GM23248 (cell line): ENCODE measurements at regions not wholly inside any gene's neighbourhood (a gene's known extent, or its start where the extent isn't known, plus 50 kb on each side); places are given as distances from the start of the nearest gene placed in this dataset.

Experiments used
- DNase-seq: peaks from one replicate; pipeline ENCODE4 v3.0.0-alpha.2; 2015
- H2AFZ ChIP-seq: fragments of 200-600 bp; sonication (generic); 2 replicates; pipeline ENCODE4 v1.6.1; 2016; ENCODE audit warnings: antibody characterized with exemption
- H3F3A ChIP-seq: fragments of 200-600 bp; sonication (generic); 2 replicates; pipeline ENCODE4 v1.6.1; 2016; ENCODE audit warnings: mild to moderate bottlenecking, antibody characterized with exemption, mixed run types; ENCODE audit not compliant: insufficient read depth
- H3K27ac ChIP-seq: fragments of 200-600 bp; sonication (generic); 2 replicates; pipeline ENCODE4 v1.5.1; 2016; ENCODE audit warnings: mild to moderate bottlenecking
- H3K27me3 ChIP-seq: fragments of 200-600 bp; sonication (generic); replicated peaks from 2 replicates; pipeline ENCODE4 v1.6.1; 2016; ENCODE audit warnings: mild to moderate bottlenecking; ENCODE audit not compliant: insufficient read depth
- H3K36me3 ChIP-seq: fragments of 200-600 bp; sonication (generic); 2 replicates; pipeline ENCODE4 v1.6.1; 2016; ENCODE audit warnings: low read depth, mild to moderate bottlenecking
- H3K4me1 ChIP-seq: fragments of 200-600 bp; sonication (generic); 2 replicates; pipeline ENCODE4 v1.6.1; 2016; ENCODE audit warnings: mild to moderate bottlenecking; ENCODE audit not compliant: insufficient read depth
- H3K4me2 ChIP-seq: fragments of 200-600 bp; sonication (generic); one replicate; pipeline ENCODE4 v1.6.1; 2016; ENCODE audit warnings: mild to moderate bottlenecking; ENCODE audit not compliant: unreplicated experiment
- H3K4me3 ChIP-seq: fragments of 200-600 bp; sonication (generic); 2 replicates; pipeline ENCODE4 v1.5.1; 2016; ENCODE audit warnings: mild to moderate bottlenecking
- H3K79me2 ChIP-seq: fragments of 200-600 bp; sonication (generic); 2 replicates; pipeline ENCODE4 v1.6.1; 2016; ENCODE audit warnings: mild to moderate bottlenecking; ENCODE audit not compliant: insufficient read depth
- H3K9ac ChIP-seq: fragments of 200-600 bp; sonication (generic); 2 replicates; pipeline ENCODE4 v1.6.1; 2016; ENCODE audit warnings: mild to moderate bottlenecking
- H3K9me2 ChIP-seq: fragments of 200-600 bp; sonication (generic); 2 replicates; pipeline ENCODE4 v1.6.1; 2016; ENCODE audit warnings: mixed run types, mild to moderate bottlenecking, moderate library complexity; ENCODE audit not compliant: insufficient read depth
- H3K9me3 ChIP-seq: fragments of 200-600 bp; sonication (generic); one replicate; pipeline ENCODE4 v1.6.1; 2017; ENCODE audit warnings: low read depth
- H4K20me1 ChIP-seq: fragments of 200-600 bp; sonication (generic); 2 replicates; pipeline ENCODE4 v1.6.0; 2016; ENCODE audit not compliant: insufficient read depth
- EZH2 ChIP-seq: fragments of 200-600 bp; sonication (generic); IDR thresholded peaks from 2 replicates; pipeline ENCODE4 v1.6.1; 2018; ENCODE audit warnings: antibody characterized with exemption, mild to moderate bottlenecking; ENCODE audit not compliant: insufficient read depth, poor library complexity, severe bottlenecking
- EZH2phosphoT487 ChIP-seq: fragments of 200-600 bp; sonication (generic); IDR thresholded peaks from 2 replicates; pipeline ENCODE4 v1.6.1; 2018; ENCODE audit warnings: antibody characterized with exemption, moderate library complexity, mild to moderate bottlenecking, low read depth; ENCODE audit not compliant: insufficient read depth
- WGBS, 2 experiments: methylation state at CpG; one replicate each; pipeline ENCODE4 v1.1.6; 2015 to 2017; ENCODE audit warnings: low lambda C conversion rate in 2 of 2, low coverage in 1 of 2; ENCODE audit errors: missing lambda C conversion rate in 2 of 2; 5-methylcytosine and 5-hydroxymethylcytosine counted together
- in situ Hi-C: fragments of 300-500 bp; cut with MboI; formaldehyde crosslinking; loops from 2 replicates; pipeline ENCODE4 v1.15.0; 2020

DNA sequence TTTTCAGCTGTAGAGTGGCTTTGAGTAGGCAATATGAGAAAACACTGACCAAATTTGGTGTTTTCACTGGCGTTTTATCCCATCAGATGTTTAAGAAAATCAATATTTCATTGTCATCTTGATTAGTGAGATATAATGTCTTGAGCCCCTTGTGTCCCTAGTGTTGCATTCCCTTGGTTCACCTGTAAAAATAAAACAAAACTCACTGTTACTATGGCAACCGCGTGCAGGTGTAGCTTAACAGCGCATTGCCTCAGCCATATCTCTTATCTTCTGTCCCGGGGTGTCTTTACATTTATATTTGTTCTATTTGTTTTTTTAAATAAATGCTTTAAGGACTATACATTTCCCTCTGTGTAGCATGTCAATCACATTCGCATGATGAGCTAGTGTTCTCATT is 551.6 kb downstream of the ZIC1 start:
- TF ChIP-seq EZH2, result no peak
- TF ChIP-seq EZH2phosphoT487, result no peak
- no peaks in the 10 kb centered on the region for H3K9me2 ChIP-seq
- no peak overlapping the region for H2AFZ ChIP-seq
- H3K4me1 ChIP-seq, result no peaks in the 10 kb centered on the region
- no peaks in the 10 kb centered on the region for H3K27me3 ChIP-seq
- no peak overlapping the region for H3K27ac ChIP-seq
- no peaks in the 10 kb centered on the region for H3K9me3 ChIP-seq
- H3K9ac ChIP-seq, result no peak overlapping the region
- no peak overlapping the region for H3K4me2 ChIP-seq
- no peaks in the 10 kb centered on the region for H4K20me1 ChIP-seq
- WGBS, 2 experiments, result 87 to 92% methylated on average over 6 of the region's 6 CpGs
- in situ Hi-C loops, result no loop called here
- H3K36me3 ChIP-seq, result no peaks in the 10 kb centered on the region
- no peak overlapping the region for H3K4me3 ChIP-seq
- H3K79me2 ChIP-seq, result no peaks in the 10 kb centered on the region
- DNase-seq, result no peak
- H3F3A ChIP-seq, result no peaks in the 10 kb centered on the region

DNA sequence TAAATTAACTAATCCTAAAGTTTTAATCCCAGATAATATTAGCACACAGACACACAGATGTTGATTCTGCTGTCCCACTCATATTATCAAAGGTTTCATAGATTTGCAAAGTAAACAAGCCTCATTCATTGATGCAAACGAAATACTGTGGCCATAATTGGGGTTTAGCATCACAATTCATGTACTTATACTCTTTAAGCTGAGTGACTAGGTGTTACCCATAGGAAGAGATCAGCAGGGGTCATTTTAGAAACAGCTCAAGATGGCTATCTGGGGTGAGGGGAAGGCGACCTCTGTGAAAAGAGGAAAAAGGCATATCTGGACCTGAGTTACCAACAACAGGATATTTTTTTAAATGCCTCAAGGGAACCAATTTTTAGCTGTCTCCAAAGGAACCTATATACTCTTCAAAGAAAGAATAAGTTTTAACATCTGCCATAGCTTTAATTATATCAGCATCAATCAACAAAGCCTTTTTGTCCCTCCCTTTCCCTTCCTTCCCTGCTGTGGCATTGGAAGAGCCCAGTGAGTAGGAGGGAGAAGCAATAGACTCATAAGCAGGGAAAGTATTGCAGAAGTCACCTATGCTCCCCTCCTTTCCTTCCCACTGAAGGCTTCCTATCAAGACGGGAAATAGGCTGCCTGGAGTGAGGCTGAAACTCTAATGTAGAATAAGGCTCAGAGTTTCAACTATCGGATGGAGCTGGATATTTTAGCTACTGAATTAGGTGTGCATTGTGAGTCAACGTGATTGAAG is 553.4 kb downstream of the ZIC1 start:
- Histone ChIP-seq H3K27me3 (no peaks in the 10 kb centered on the region), H3K9me3 (no peaks in the 10 kb centered on the region), H4K20me1 (no peaks in the 10 kb centered on the region), H3K36me3 (no peaks in the 10 kb centered on the region), H3K4me1 (no peaks in the 10 kb centered on the region), H3F3A (no peaks in the 10 kb centered on the region), H2AFZ (no peak overlapping the region), H3K27ac (no peak overlapping the region), H3K9ac (no peak overlapping the region), H3K9me2 (no peaks in the 10 kb centered on the region), H3K4me3 (no peak overlapping the region), H3K4me2 (no peak overlapping the region), H3K79me2 (no peaks in the 10 kb centered on the region)
- TF ChIP-seq EZH2phosphoT487 (no peak), EZH2 (no peak)
- WGBS, 2 experiments, result 77 to 82% methylated on average over 5 of the region's 5 CpGs
- no peak for DNase-seq
- in situ Hi-C loops, result no loop called here

DNA sequence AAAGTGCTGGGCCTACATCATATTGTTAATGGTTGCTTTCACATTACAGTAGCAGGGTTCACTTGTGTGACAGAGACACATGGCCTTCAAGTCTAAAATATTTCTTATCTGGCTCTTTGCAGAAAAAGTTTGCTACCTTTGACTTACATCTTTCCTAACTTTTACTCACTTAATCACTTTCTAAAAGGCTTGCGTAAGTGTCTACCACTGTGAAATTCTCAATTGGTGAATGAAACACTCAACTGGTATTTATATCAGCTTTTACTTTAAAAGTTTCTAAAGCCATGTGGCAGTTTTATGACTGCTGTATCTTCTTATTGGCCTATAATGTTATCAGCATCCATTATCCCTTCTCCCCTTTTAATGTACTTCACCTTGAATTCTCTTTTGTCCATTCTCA is 554.5 kb downstream of the ZIC1 start:
- in situ Hi-C loops, result no loop called here
- Histone ChIP-seq H3F3A (no peaks in the 10 kb centered on the region), H3K4me3 (no peak overlapping the region), H3K9me3 (no peaks in the 10 kb centered on the region), H3K4me2 (no peak overlapping the region), H3K9ac (no peak overlapping the region), H3K4me1 (no peaks in the 10 kb centered on the region), H3K36me3 (no peaks in the 10 kb centered on the region), H4K20me1 (no peaks in the 10 kb centered on the region), H3K27ac (no peak overlapping the region), H2AFZ (no peak overlapping the region), H3K79me2 (no peaks in the 10 kb centered on the region), H3K9me2 (no peaks in the 10 kb centered on the region), H3K27me3 (no peaks in the 10 kb centered on the region)
- TF ChIP-seq EZH2 (no peak), EZH2phosphoT487 (no peak)
- 94 to 100% methylated on average over 1 of the region's 1 CpG for WGBS, 2 experiments
- peak; percentile 16 for DNase-seq

GRCh38 chr3:147975165-147975564 is 566.0 kb downstream of the ZIC1 start:
- Histone ChIP-seq H3K79me2 (no peaks in the 10 kb centered on the region), H3K4me1 (no peaks in the 10 kb centered on the region), H3K27me3 (no peaks in the 10 kb centered on the region), H3K4me2 (no peak overlapping the region), H3K9ac (no peak overlapping the region), H3K4me3 (no peak overlapping the region), H3K27ac (no peak overlapping the region), H2AFZ (no peak overlapping the region), H3F3A (no peaks in the 10 kb centered on the region), H3K36me3 (no peaks in the 10 kb centered on the region), H4K20me1 (no peaks in the 10 kb centered on the region), H3K9me3 (no peaks in the 10 kb centered on the region), H3K9me2 (0 out of 2 replicates have a peak, but pooled peaks cover 3% of the 10 kb centered on the region)
- DNase-seq, result no peak
- in situ Hi-C loops, result no loop called here
- 85 to 100% methylated on average over 1 of the region's 1 CpG for WGBS, 2 experiments
- TF ChIP-seq EZH2 (no peak), EZH2phosphoT487 (no peak)
